ENCODE measurements at regions not wholly inside any gene's neighbourhood (a gene's known extent, or its start where the extent isn't known, plus 50 kb on each side); places are given as distances from the start of the nearest gene placed in this dataset.

DNA sequence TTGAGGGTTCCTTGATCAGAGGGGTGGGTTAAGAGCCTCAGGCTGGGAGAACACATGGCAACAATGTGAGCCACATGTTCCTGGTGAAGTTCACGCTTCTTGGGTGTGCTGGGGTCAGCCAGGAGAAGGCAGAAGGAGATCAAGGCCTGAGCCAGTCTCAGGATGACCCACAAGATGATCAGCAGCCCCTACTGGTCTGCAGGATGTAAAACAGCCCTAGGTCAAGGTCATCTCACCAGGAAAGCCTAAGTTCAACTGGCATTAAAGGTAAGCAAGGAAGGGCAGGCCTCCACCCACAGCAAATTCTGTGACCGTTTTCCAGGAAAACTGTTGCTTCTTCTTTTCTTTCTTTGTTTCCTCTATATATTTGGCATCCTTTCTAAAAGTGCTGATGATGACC, 156.7 kb upstream of the KIRREL3 start:
- no peak for DNase-seq
- Histone ChIP-seq H3K27ac (ENCODE audit: low read depth in 2 of 2, low read length in 1 of 2) (no peak overlapping the region), H4K20me1 (ENCODE audit: insufficient read depth) (no peaks in the 10 kb centered on the region), H3K4me3 (ENCODE audit: low read depth in 2 of 2, low read length in 1 of 2) (no peak overlapping the region), H3K4me1 (ENCODE audit: control insufficient read depth in 1 of 2, insufficient read depth in 2 of 2, low read depth in 1 of 2, low read length in 1 of 2) (no peaks in the 10 kb centered on the region), H3K9me2 (no peaks in the 10 kb centered on the region), H3K9me3 (no peaks in the 10 kb centered on the region), H3K79me2 (ENCODE audit: insufficient read depth) (no peaks in the 10 kb centered on the region), H3K4me2 (no peak overlapping the region), H2AFZ (ENCODE audit: low read depth) (no peak overlapping the region), H3K36me3 (replicated peaks in 1 of 2; ENCODE audit: control insufficient read depth in 1 of 2, insufficient read depth in 2 of 2, low read length in 1 of 2) (no peaks in the 10 kb centered on the region), H3K9ac (no peak overlapping the region), H3F3A (replicated peaks; ENCODE audit: insufficient read depth) (no peaks in the 10 kb centered on the region), H3K27me3 (ENCODE audit: insufficient read depth) (no peaks in the 10 kb centered on the region)
- ChIA-PET CTCF (no interaction called here), POLR2A (no interaction called here)
- TF ChIP-seq EP300 (IDR thresholded peaks at IDR 0.05; ENCODE audit: borderline replicate concordance in 1 of 2, low read depth in 1 of 2, low read length in 1 of 2) (no peak), RAD21 (IDR thresholded peaks at IDR 0.05; ENCODE audit: low read length) (no peak), TEAD4 (IDR thresholded peaks at IDR 0.05; ENCODE audit: borderline replicate concordance, insufficient read depth) (no peak)
- TF ChIP-seq, protein P1, sequence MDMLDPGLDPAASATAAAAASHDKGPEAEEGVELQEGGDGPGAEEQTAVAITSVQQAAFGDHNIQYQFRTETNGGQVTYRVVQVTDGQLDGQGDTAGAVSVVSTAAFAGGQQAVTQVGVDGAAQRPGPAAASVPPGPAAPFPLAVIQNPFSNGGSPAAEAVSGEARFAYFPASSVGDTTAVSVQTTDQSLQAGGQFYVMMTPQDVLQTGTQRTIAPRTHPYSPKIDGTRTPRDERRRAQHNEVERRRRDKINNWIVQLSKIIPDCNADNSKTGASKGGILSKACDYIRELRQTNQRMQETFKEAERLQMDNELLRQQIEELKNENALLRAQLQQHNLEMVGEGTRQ (IDR thresholded peaks at IDR 0.05; ENCODE audit: borderline replicate concordance, low read depth, low read length) = no peak
- 12% methylated on average over 2 of the region's 2 CpGs for WGBS (ENCODE audit: low lambda C conversion rate)

DNA sequence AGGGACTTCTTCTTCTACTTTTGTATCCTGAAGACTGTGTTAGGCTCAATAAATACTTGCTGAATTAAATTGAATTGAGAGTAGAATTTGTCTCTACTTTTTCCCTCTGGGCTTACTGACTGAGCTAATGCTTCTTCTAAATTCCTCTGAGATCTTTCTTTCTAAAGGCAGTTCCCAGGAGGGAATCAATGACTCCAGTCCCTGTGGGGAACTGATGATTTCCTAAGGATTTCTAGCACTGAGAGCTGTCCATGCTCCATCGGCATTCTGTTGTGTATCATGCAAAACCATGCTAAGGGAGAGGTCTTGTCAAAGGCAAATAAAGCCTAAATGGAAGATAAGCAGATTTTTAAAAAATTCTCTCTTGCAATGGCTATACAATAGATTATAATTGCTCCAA, 148.8 kb upstream of the KIRREL3 start:
- no peak overlapping the region for H3K27ac ChIP-seq (ENCODE audit: low read depth in 2 of 2, low read length in 1 of 2)
- ChIA-PET CTCF (no interaction called here), POLR2A (no interaction called here)
- H3K9me2 ChIP-seq = no peaks in the 10 kb centered on the region
- no peaks in the 10 kb centered on the region for H3K9me3 ChIP-seq
- no peaks in the 10 kb centered on the region; a peak in 2 of 4 replicates for H3K4me1 ChIP-seq (ENCODE audit: control insufficient read depth in 1 of 2, insufficient read depth in 2 of 2, low read depth in 1 of 2, low read length in 1 of 2)
- H2AFZ ChIP-seq (ENCODE audit: low read depth) = no peak overlapping the region
- WGBS (ENCODE audit: low lambda C conversion rate) = 53% methylated on average over 1 of the region's 1 CpG
- H3K9ac ChIP-seq = no peak overlapping the region
- H3K36me3 ChIP-seq (replicated peaks in 1 of 2; ENCODE audit: control insufficient read depth in 1 of 2, insufficient read depth in 2 of 2, low read length in 1 of 2) = no peaks in the 10 kb centered on the region
- no peak for DNase-seq
- no peak overlapping the region for H3K4me2 ChIP-seq
- no peaks in the 10 kb centered on the region for H3K79me2 ChIP-seq (ENCODE audit: insufficient read depth)
- H3K4me3 ChIP-seq (ENCODE audit: low read depth in 2 of 2, low read length in 1 of 2) = no peak overlapping the region
- no peak for TF ChIP-seq MXI1 (IDR thresholded peaks at IDR 0.05; ENCODE audit: low read depth, low read length)
- no peak for TF ChIP-seq TEAD4 (IDR thresholded peaks at IDR 0.05; ENCODE audit: borderline replicate concordance, insufficient read depth)
- TF ChIP-seq, protein P2, sequence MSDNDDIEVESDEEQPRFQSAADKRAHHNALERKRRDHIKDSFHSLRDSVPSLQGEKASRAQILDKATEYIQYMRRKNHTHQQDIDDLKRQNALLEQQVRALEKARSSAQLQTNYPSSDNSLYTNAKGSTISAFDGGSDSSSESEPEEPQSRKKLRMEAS (IDR thresholded peaks at IDR 0.05; ENCODE audit: low read depth) = no peak
- no peak for TF ChIP-seq RXRA (IDR thresholded peaks at IDR 0.05; ENCODE audit: borderline replicate concordance, low read depth)
- TF ChIP-seq, protein P1 (IDR thresholded peaks at IDR 0.05; ENCODE audit: borderline replicate concordance, low read depth, low read length) = no peak
- no peak for TF ChIP-seq EZH2phosphoT487 (IDR thresholded peaks at IDR 0.05; ENCODE audit: borderline replicate concordance, low read depth)
- H3K27me3 ChIP-seq (ENCODE audit: insufficient read depth) = no peaks in the 10 kb centered on the region
- H4K20me1 ChIP-seq (ENCODE audit: insufficient read depth) = no peaks in the 10 kb centered on the region
- no peaks in the 10 kb centered on the region for H3F3A ChIP-seq (replicated peaks; ENCODE audit: insufficient read depth)

DNA sequence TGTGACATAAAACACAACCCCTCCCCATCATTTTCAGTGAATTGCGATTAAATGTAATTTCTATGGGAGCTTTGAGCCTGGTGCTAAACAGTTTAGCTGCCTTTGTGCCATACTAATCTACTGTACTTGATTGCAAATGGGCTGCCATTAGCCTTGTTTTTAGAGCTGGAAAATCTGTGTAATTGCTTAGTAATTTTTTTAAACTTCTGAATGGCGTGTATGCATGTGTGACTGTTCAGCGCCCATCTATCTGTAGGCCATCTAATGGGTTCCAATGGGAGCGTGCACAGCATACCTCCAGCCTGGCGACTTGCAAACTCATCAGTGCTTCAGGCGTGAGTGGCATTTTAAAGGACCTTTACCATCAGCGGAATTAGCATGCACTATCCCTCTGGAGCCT, 142.7 kb upstream of the KIRREL3 start:
- Histone ChIP-seq H3K4me3 (ENCODE audit: low read depth in 2 of 2, low read length in 1 of 2) (no peak overlapping the region), H3K27me3 (ENCODE audit: insufficient read depth) (no peaks in the 10 kb centered on the region), H3K4me2 (no peak overlapping the region), H2AFZ (ENCODE audit: low read depth) (no peak overlapping the region), H3K9ac (no peak overlapping the region), H3K9me2 (no peaks in the 10 kb centered on the region), H4K20me1 (ENCODE audit: insufficient read depth) (no peaks in the 10 kb centered on the region), H3F3A (replicated peaks; ENCODE audit: insufficient read depth) (no peaks in the 10 kb centered on the region), H3K4me1 (ENCODE audit: control insufficient read depth in 1 of 2, insufficient read depth in 2 of 2, low read depth in 1 of 2, low read length in 1 of 2) (no peaks in the 10 kb centered on the region; a peak in 2 of 4 replicates), H3K79me2 (ENCODE audit: insufficient read depth) (no peaks in the 10 kb centered on the region), H3K27ac (ENCODE audit: low read depth in 2 of 2, low read length in 1 of 2) (no peak overlapping the region), H3K9me3 (no peaks in the 10 kb centered on the region), H3K36me3 (replicated peaks in 1 of 2; ENCODE audit: control insufficient read depth in 1 of 2, insufficient read depth in 2 of 2, low read length in 1 of 2) (no peaks in the 10 kb centered on the region)
- DNase-seq = no peak
- CTCF ChIA-PET = no interaction called here
- POLR2A ChIA-PET = no interaction called here
- WGBS (ENCODE audit: low lambda C conversion rate) = 53% methylated on average over 6 of the region's 7 CpGs
- no peak for TF ChIP-seq GABPA (IDR thresholded peaks at IDR 0.05; ENCODE audit: low read depth)
- no peak for TF ChIP-seq RCOR1 (IDR thresholded peaks at IDR 0.05; ENCODE audit: low read length)
- no peak for TF ChIP-seq POLR2AphosphoS5 (IDR thresholded peaks at IDR 0.05; ENCODE audit: low read depth, low read length)
- TF ChIP-seq, protein P2 (IDR thresholded peaks at IDR 0.05; ENCODE audit: low read depth) = no peak
- no peak for TF ChIP-seq NRF1 (IDR thresholded peaks at IDR 0.05; ENCODE audit: low read depth, low read length)
- no peak for TF ChIP-seq SMC3 (IDR thresholded peaks at IDR 0.05; ENCODE audit: low read depth, low read length)
- TF ChIP-seq NFIC (IDR thresholded peaks at IDR 0.05; ENCODE audit: borderline replicate concordance) = no peak
- TF ChIP-seq, protein P3, sequence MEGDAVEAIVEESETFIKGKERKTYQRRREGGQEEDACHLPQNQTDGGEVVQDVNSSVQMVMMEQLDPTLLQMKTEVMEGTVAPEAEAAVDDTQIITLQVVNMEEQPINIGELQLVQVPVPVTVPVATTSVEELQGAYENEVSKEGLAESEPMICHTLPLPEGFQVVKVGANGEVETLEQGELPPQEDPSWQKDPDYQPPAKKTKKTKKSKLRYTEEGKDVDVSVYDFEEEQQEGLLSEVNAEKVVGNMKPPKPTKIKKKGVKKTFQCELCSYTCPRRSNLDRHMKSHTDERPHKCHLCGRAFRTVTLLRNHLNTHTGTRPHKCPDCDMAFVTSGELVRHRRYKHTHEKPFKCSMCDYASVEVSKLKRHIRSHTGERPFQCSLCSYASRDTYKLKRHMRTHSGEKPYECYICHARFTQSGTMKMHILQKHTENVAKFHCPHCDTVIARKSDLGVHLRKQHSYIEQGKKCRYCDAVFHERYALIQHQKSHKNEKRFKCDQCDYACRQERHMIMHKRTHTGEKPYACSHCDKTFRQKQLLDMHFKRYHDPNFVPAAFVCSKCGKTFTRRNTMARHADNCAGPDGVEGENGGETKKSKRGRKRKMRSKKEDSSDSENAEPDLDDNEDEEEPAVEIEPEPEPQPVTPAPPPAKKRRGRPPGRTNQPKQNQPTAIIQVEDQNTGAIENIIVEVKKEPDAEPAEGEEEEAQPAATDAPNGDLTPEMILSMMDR (IDR thresholded peaks at IDR 0.05) = no peak
- TF ChIP-seq RXRA (IDR thresholded peaks at IDR 0.05; ENCODE audit: borderline replicate concordance, low read depth) = no peak
- no peak for TF ChIP-seq FOXJ3 (CRISPR knock-in tag; IDR thresholded peaks at IDR 0.05)
- TF ChIP-seq, protein P4, sequence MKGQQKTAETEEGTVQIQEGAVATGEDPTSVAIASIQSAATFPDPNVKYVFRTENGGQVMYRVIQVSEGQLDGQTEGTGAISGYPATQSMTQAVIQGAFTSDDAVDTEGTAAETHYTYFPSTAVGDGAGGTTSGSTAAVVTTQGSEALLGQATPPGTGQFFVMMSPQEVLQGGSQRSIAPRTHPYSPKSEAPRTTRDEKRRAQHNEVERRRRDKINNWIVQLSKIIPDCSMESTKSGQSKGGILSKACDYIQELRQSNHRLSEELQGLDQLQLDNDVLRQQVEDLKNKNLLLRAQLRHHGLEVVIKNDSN (IDR thresholded peaks at IDR 0.05; ENCODE audit: borderline replicate concordance, low read depth) = no peak

All from SK-N-SH (cell line).